ENCODE measurements at regions not wholly inside any gene's neighbourhood (a gene's known extent, or its start where the extent isn't known, plus 50 kb on each side); places are given as distances from the start of the nearest gene placed in this dataset.

DNA sequence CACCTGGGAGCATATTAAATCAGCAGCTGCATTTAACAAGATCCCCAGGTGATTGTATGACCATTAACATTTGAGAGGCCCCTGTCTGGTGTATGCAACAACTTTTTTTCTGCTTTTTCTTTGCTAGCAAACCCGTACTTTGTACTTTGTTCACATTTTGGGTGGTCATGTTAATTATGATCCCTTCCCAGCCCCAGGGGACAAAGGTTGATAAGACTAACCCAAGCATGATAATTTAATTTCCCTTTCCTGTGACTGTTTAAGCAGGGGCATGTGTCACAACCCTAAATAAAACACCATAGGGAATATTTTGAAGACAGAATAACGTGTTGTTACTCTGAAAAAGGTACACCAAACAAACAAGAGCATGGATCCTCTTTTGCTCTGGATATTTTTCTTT, 332.0 kb downstream of the PCDH18 start:
- DNase-seq (ENCODE audit: low spot score): no peak

DNA sequence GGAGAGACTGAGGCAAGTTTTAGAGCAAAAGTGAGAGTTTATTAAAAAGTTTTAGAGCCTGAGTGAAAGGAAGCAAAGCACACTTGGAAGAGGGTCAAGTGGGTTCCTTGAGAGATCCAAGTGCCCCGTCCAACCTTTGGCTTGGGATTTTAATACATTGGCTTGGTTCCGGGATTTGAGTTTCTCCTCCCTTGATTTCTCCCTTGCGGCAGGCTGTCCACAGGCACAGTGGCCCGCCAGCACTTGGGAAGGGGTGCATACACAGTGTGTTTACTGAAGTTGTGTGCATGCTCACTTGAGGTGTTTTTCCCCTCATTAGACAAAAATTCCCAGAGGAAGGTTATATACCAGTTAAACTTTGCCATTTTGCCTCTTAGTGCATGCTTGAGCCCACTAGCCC, 333.5 kb downstream of the PCDH18 start:
- DNase-seq (ENCODE audit: low spot score): no peak

DNA sequence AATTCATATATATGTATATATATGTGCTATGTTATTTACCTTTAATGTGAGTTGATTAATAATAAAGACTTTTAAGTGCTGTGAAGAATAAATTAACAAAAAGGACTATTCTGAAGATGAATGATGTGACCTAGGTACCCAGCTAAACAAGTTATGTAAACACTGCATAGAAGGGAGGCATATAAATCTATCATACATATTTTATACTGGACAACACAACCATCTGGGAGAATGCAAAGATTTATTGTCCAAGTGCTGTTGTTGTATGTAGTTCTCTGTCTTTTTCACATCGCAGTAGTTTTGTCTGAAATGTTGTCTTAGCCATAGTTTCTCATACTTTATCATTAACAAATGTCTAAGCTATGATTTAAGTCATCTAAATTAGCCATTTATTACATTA, 337.6 kb downstream of the PCDH18 start:
- no peak for DNase-seq (ENCODE audit: low spot score)

DNA sequence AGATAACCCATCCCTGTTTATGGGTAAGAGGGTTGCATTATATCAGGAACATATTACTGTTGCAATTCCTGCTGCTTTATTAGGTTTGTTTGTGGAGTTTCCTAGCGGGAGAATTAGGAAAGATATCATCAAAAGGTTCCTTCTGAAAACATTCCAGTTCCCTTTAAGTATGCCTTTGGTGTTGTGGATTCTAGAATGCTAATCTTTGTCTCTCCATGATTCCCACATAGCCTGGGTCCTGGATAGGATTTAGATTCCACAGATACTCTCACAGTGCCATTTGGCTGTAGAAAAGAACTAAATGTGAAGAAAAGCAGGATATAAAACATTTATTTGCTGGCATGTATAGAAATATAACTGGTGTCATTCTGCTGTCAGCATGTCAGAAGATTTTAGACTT, 338.7 kb downstream of the PCDH18 start:
- no peak for DNase-seq (ENCODE audit: low spot score)

DNA sequence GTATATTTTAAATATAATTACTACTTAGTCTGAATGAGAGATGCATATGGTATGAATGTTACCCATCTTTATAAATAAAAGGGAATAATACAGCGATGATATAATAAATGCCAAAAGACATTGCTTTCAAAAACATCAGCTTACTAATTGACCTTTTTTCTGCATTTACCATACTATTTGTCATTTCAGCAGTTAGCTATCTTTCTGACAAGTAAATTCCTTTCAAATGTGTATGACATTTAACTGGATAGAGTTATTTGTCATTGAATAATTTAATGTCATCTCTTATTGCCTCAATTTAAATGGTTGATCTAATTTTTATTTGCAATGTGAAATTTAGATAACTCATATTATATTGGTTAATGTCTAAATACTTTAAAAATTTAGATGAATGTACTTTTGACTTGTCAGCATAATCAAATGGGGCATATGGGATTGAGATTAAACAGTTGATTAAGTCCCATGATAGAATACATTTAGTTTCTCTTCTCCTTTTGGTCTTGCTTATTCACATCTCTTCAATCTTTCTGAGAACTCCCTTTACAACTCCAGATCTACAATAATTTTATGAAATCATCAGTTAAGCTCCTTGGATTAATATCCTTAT, 350.9 kb downstream of the PCDH18 start:
- no peak for DNase-seq (ENCODE audit: low spot score)

DNA sequence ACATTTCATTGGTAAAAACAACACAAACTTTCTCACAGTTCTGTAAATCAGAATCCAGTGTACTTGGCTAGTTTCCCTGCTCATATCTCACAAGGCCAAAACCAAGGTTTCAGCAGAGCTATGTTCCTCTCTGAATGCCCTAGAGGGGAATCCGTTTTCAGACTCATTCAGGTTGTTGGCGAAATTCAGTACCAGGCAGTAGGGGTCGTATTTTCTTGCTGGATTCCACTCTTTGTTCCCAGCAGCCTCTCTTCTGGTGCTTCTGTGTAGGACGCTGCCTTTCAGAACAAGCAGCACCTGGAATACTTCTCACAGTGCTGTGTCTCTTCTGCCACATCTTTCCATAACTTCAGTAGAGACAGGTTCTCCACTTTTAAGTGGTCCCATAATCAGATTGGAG, 351.9 kb downstream of the PCDH18 start:
- no peak for DNase-seq (ENCODE audit: low spot score)

DNA sequence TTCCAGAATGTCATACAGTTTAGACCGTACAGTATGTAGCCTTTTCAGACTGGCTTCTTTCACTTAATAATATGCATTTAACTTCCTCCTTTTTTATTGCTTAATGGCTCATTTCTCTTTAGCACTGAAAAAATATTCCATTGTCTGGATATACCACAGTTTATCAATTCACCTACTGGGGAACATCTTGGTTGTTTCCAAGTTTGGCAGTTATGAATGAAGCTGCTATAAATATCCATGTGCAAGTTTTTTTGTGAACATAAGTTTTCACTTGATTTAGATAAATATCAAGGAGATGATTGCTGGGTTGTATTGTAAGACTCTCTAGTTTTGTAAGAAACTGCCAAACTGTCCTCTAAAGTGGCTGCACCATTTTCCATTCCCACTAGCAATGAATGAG, 375.5 kb downstream of the PCDH18 start:
- DNase-seq (ENCODE audit: low spot score): no peak

DNA sequence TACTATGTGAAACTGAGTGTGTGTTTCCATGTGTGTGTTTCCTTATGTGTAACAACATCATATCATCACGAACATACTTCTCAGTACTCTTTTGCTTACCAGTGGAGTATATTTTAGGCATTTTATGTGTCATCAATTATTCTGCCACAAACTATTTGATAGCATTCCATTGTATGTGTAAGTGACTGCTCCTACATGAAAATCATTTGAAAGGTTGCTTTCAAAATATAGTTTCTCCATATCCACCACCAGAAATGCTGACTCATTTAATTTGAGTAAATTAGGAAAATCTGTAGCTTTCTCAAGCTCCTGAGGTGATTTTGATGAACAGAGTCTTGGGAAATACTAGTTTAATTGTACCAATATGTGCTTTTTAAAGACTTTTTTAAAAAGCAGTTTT, 376.2 kb downstream of the PCDH18 start:
- DNase-seq (ENCODE audit: low spot score): peak; percentile 34

DNA sequence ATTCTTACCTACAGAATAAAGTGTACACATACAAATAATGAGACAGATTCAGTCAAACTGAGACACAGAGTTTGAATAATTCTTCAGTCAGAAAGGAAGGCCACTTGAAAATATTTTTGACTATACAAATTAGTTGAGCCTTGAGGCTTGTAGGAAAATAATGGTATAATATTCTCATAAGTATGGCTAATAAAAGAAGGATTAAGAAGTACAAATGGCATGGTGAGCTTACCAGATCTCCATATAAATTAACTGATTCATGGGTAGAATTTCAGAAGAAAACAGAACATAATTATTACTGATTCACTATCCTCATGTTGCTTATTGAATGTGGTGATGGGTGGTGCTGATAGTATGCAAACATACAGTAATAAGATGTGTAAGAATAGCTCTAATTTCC, 401.1 kb downstream of the PCDH18 start:
- DNase-seq (ENCODE audit: low spot score): no peak

DNA sequence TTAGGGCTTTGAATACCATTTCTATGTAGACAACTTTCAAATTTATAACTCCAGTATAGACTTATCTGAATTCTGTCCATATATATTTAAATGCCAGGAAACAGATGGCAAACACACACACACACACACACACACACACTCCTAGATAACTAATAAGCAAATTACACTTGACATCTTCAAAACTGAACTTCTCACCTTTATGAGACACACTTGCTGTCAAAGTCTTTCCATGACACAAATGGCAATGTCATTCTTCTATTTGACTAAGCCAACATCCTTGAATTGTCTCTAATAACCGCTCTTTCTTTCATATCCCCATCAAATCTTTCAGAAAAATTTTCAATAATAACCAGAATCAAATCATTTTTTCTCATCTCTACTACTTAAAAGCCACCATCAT, 402.4 kb downstream of the PCDH18 start:
- DNase-seq (ENCODE audit: low spot score): no peak

DNA sequence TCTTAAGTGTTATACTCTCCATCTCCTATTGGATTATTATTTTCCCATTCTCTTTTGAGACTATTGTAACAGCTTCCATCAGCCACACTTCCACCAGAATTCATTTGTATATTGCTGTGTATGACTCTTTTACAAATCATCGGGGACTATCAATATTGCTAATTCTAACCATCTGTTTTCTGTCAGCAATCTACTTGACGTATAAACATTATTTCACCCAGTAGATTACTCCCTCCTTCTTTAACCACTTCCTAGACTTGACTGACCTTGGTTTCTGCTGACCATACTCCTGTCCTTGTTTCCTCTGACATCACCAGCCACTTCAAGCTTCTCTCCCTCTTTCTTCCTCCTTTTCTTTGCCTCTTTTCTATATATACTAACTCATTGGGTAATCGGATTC, 402.9 kb downstream of the PCDH18 start:
- no peak for DNase-seq (ENCODE audit: low spot score)

DNA sequence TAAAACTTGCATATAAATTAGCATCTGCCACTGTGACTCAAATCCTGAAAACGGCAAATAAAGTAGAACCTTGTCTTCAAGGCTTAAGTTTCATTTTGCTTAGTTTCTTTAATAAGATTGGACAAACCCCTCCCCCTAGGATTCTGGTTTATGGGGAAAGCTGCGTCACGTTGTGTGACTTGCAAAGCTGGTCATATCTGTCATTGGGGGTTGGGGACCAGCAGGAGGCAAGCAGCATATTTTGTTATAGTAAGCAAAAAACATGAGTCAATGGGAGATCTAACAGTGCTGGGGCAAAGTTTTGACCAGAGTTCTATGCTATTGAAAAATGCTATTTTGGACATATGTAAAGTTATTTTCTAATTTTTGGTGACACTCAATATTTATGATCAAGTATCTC, 407.3 kb downstream of the PCDH18 start:
- peak; percentile 59 for DNase-seq (ENCODE audit: low spot score)

DNA sequence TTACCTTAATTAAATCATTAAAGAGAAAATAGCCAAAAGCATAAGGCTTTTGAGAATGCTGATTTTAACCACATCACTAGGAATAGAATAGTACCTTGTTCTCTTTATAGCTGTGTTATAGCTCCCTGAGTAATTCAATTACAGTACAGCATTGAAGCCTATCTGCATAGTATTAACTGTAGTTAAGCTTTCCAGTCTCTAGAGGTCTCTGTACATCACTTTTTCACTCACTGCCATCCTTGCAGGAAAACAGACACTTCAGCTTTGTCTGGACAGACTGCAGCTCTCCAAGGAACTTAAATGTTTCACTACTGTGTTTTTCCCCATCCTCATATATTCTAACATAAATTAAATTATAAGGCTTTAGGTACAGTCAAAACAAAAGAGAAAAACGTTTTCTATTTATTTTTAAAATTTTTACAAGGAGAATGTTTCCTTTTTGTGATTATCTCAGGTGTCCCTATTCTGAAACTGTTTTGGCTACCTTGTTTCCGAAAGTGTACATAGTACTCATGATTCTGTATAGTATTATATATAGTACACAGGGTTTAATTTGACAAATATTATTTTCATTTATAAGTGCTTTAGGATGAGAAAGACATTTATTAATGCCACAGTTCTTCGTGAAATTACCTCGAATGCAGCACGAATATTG, 407.9 kb downstream of the PCDH18 start:
- peak; percentile 74 for DNase-seq (ENCODE audit: low spot score)

DNA sequence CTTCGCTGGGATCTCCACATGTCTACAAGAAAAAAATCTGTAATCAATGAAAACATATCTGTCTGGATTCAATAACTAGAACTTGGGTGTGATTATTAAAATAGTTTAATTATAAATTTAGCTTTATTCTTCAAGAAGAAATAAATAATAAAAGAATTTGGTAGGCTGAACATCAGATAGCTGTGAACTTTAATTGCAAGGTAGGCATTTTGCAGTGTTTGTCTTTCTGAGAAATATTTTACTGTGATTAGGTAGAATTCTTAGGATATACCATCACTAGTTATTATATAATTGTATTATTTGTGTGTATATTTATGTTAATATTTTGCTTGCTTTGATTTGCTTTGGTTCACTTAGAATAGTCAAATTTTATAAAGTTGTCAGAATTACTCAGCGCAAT, 409.4 kb downstream of the PCDH18 start:
- DNase-seq (ENCODE audit: low spot score): no peak

DNA sequence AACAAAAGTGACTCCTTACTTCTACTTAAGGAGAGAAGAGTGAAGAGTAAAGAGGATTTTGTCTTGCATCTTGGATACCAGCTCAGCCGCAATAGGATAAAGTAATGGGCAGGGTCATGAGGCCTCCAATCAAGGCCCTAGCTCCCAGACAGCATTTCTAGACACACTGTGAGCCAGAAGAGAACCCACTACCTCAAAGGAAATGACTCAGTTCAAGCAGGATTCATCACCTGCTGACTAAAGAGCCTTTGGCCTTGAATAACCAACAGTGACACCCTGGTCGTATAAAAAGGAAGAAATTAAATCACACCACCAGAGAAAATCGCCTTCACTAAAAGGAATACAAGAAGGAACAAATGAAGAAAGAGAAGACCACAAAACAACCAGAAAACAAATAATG, 416.1 kb downstream of the PCDH18 start:
- peak; percentile 62 for DNase-seq (ENCODE audit: low spot score)

DNA sequence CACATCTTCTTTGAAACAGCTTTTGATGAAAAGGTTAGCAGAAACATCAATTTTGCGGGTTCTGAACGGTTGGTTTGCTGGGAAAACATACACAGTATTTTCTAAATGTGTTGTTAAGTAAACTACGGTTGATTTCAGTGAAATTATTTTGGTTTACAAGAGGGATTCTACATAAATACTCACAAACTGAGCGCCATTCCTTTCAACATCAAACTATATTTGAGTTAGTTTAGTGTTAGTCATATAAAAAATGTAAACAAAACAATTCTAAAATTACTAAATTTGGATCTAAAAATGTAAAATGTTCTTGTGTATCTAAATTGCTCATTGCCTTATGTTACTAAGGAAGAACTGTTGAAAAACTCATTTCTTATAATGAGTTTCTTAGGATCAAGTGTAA, 425.6 kb downstream of the PCDH18 start:
- no peak for DNase-seq (ENCODE audit: low spot score)

DNA sequence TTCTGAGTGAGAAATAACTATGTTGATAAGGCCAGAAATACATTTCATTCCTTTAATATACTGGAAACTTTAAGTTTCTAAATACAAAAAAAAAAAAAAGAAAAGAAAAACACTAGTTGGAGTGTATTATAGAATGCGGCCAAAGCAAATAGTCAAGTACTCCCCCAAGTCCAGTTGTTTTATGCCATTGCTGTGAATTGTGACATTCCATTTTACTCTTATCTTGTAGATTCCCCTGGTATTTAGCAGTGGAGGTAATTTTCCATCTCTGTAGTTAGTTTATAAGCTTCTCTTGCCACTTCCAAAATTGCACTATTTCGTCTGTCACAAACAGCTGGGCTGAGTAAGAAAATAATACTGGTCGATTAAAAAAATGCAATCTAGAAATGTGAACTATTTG, 426.0 kb downstream of the PCDH18 start:
- DNase-seq (ENCODE audit: low spot score): no peak

DNA sequence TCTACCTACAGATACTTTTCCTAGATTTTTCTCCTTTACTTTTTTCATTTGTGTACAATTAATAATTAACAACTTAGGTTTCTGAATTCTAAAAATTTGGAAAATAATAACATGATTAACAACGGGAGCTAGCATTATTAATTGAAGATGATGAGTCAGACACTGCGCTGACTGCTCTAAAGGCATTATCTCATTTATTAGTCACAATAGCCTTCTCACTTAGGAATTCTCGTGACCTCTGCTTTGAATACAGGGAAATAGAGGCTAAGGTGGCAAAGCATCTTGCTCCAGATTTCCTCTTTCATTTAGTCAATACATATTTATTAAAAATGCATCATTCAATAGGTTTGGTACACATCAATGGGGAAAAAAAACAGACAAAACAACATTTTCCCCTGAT, 441.3 kb downstream of the PCDH18 start:
- DNase-seq (ENCODE audit: low spot score): peak; percentile 35

DNA sequence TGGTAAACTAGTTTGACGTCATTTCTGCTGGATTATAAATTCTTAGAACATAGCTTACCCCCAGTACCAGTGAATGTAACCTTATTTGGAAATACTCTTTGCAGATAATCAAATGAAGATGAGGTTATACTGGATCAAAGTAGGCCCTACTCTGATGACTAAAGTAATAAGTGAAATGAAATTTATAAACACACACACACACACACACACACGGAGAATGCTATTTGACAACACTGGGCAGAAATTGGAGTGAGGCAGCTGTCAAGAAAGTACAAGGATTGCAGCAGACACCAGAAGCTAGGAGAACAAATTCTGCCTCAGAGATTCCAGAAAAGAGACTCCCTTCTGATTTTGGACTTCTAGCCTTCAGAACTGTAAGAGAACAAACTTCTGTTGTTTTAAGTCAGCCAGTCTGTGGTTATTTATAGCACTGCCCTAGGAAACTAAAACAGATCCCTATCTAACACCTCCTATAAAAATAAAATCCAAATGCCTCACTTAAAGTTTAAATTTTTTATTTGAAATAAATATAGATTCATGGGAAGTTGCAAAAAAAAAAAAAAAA, 448.6 kb downstream of the PCDH18 start:
- DNase-seq (ENCODE audit: low spot score): no peak

DNA sequence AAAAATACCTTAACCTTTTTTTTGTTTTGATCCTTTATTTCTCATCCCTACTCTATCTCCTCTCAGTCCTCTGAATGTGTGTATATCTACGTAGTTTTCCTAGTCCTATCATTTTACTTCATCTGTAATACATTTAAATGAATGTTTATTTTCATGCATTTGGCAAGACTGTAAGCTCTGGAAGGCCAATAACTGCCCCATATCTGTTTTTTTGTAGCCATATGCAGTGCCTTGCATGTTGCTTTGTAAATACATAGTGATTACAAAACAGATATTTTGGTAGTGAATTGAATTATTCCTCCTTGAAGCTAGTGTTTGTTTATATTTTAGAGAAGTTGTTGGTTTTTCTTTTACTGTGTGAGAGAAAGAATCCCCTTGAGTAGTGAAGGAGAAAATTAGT, 450.2 kb downstream of the PCDH18 start:
- DNase-seq (ENCODE audit: low spot score): no peak

DNA sequence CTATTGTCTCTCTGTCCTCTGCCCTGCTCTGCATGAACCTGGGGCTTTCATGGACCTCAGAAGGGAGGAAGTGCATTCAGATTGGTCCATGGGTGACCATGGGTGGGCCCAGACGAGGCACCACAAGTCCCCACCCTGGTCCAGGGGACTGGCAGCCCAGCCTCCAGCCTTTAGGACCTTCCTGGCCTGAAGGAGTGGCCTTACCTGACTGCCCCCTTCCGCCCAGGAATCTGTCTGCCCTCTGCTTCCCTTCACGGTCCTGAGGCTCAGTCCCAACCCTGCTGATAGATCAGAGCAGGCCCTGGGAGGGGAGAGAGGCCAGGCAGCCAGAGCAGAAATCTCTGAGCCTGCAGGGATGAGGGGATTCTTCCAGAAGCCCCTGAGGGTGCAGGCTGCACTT, 455.4 kb downstream of the PCDH18 start:
- DNase-seq (ENCODE audit: low spot score): no peak

DNA sequence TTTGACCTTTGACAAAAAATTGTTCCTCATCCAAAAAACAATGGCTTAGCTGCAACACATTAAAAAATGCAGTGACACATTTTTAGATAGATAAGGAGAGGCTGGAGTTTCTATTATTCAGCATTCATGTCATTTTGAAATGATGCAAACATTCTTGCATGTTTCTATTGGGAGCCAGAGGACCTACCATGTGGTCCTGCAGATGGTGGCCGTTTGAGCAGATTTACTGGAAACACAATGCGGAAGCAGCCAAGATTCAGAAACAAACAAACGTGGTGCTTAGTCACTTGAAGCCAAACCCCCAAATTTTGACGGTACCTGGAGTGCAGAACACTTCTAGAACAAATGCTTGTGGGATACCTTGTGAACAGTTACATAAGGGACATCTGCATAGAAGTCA, 456.7 kb downstream of the PCDH18 start:
- no peak for DNase-seq (ENCODE audit: low spot score)

DNA sequence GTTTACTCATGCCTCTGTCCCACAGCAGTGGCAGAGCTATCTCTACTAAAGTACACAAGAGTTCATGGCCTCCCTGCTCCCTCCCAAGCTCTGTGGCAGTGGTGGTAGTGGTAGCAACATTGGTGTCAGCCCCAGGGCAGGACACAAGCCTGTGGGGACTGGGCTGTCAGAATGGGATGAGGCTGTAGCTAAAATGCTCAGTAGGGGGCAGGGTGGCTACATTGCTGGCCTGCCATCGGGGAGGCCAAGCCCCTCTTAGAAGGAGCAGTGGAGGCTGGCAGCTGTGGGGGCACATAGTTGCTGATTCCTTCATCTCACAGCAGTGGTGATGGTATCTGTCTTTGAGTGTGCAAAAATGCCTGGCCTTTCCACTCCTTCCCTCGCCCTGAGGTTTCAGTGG, 461.7 kb downstream of the PCDH18 start:
- DNase-seq (ENCODE audit: low spot score): no peak

DNA sequence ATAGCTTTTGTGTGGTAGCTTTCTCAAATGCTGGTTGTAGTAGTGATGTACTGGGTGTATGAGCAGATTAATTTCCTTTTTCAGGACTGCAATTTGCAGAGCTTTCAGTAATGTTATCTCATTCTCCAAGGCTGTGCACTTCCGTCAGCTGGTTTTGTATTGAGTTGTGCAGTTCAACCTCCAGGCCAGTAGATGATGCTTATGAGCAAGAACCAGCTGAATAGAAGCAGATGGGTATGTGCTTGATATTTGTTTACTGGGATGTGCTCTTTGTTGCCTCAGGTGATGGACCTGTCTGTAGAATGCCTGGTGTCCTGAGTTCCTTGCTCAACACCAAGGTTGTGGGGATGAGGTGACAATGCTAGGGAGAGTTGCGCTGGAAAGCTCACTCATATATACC, 462.8 kb downstream of the PCDH18 start:
- DNase-seq (ENCODE audit: low spot score): no peak
